ENCODE measurements at regions not wholly inside any gene's neighbourhood (a gene's known extent, or its start where the extent isn't known, plus 50 kb on each side); places are given as distances from the start of the nearest gene placed in this dataset.
A peak's percentile ranks its signal among the peaks of the same experiment; 100 is the strongest.

- no peak for DNase-seq
Measured at GRCh38 chr16:9599415-9600120, 508.1 kb downstream of the HAPSTR1 start.

DNA sequence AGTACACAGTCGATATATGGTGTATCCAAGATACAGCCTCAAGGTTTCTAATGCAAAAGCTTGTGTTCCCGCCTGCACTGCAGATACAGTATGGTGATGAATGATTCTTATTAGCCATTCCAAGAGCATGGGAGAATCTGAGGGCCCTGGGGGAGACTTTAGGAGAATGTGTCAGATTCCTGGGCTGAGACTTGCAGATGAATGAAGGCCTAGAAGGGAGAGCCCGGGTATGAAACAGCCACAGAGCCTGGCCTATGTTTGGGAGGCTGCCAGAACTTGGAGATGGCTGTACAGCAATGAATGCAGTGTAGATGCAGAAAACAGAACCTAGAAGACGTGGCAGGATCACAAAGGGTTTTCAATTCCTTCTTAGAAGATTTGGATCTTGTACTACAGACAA, 510.7 kb downstream of the HAPSTR1 start:
- no peak overlapping the region for H3K27ac ChIP-seq (ENCODE audit: low read depth in 1 of 2, low read length in 1 of 2)
- DNase-seq (no peak), ATAC-seq (ENCODE audit: insufficient read depth, low FRiP score) (no peak)
- no peak overlapping the region for H3K4me3 ChIP-seq
- TF ChIP-seq CTCF (IDR thresholded peaks at IDR 0.05; ENCODE audit: control extremely low read depth, extremely low read depth), result no peak
- 74 to 77% methylated on average over 4 of the region's 4 CpGs for WGBS, 2 donors
- H3K9me3 ChIP-seq (ENCODE audit: control insufficient read depth in 4 of 4, insufficient read depth in 3 of 4, low read length in 3 of 4), result no peaks in the 10 kb centered on the region
- H3K27me3 ChIP-seq (ENCODE audit: control insufficient read depth in 3 of 3, insufficient read depth in 3 of 3, low read length in 2 of 3), result no peaks in the 10 kb centered on the region
- H3K9ac ChIP-seq (ENCODE audit: insufficient read depth in 1 of 2, low read length in 2 of 2), result no peak overlapping the region
- no peaks in the 10 kb centered on the region for H3K36me3 ChIP-seq (ENCODE audit: control insufficient read depth in 4 of 4, insufficient read depth in 4 of 4, low read length in 4 of 4)
- no peaks in the 10 kb centered on the region for H3K4me1 ChIP-seq (ENCODE audit: control insufficient read depth in 5 of 5, insufficient read depth in 5 of 5, low read length in 5 of 5)

More at GRCh38 chr16:9599415-9600120, 508.1 kb downstream of the HAPSTR1 start:
- no peaks in the 10 kb centered on the region for H3K27me3 ChIP-seq (ENCODE audit: control insufficient read depth in 3 of 3, insufficient read depth in 3 of 3, low read length in 2 of 3)
- no peak for ATAC-seq (ENCODE audit: insufficient read depth, low FRiP score)
- TF ChIP-seq CTCF (IDR thresholded peaks at IDR 0.05; ENCODE audit: control extremely low read depth, extremely low read depth), result no peak
- no peaks in the 10 kb centered on the region for H3K4me1 ChIP-seq (ENCODE audit: control insufficient read depth in 5 of 5, insufficient read depth in 5 of 5, low read length in 5 of 5)
- no peak overlapping the region for H3K4me3 ChIP-seq
- no peak overlapping the region for H3K27ac ChIP-seq (ENCODE audit: low read depth in 1 of 2, low read length in 1 of 2)
- no peaks in the 10 kb centered on the region for H3K36me3 ChIP-seq (ENCODE audit: control insufficient read depth in 4 of 4, insufficient read depth in 4 of 4, low read length in 4 of 4)
- no peaks in the 10 kb centered on the region for H3K9me3 ChIP-seq (ENCODE audit: control insufficient read depth in 4 of 4, insufficient read depth in 3 of 4, low read length in 3 of 4)
- 89 to 91% methylated on average over 8 of the region's 8 CpGs for WGBS, 2 donors
- no peak overlapping the region for H3K9ac ChIP-seq (ENCODE audit: insufficient read depth in 1 of 2, low read length in 2 of 2)

DNA sequence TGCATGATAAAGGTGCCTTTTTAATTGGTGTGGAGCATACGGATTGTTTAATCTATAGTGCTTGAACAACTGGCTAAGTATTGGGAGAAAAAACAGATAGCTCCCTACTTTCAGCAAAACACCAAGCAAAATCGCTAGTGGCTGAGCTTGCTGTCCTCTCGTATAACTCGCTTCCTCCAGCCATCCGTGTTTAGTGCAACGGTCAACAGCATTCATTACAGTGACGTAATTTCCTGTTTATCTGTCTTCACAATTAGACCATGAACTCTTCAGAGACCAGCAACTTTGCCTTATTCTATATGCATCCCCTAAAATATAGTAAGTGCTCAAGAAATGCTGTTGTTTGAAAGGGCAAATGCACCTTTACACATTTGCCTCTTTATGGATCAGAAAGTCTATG, 511.9 kb downstream of the HAPSTR1 start:
- DNase-seq, result peak in 1 of 3 donors; percentile 12
- Histone ChIP-seq H3K4me1 (ENCODE audit: control insufficient read depth in 5 of 5, insufficient read depth in 5 of 5, low read length in 5 of 5) (no peaks in the 10 kb centered on the region), H3K9me3 (ENCODE audit: control insufficient read depth in 4 of 4, insufficient read depth in 3 of 4, low read length in 3 of 4) (no peaks in the 10 kb centered on the region), H3K9ac (ENCODE audit: insufficient read depth in 1 of 2, low read length in 2 of 2) (no peak overlapping the region), H3K27ac (ENCODE audit: low read depth in 1 of 2, low read length in 1 of 2) (no peak overlapping the region), H3K36me3 (ENCODE audit: control insufficient read depth in 4 of 4, insufficient read depth in 4 of 4, low read length in 4 of 4) (no peaks in the 10 kb centered on the region), H3K27me3 (ENCODE audit: control insufficient read depth in 3 of 3, insufficient read depth in 3 of 3, low read length in 2 of 3) (no peaks in the 10 kb centered on the region), H3K4me3 (no peak overlapping the region)
- ATAC-seq (ENCODE audit: insufficient read depth, low FRiP score), result no peak
- 46 to 58% methylated on average over 7 of the region's 7 CpGs for WGBS, 2 donors
- no peak for TF ChIP-seq CTCF (IDR thresholded peaks at IDR 0.05; ENCODE audit: control extremely low read depth, extremely low read depth)
